NCI-H226 (cell line): ENCODE measurements at regions not wholly inside any gene's neighbourhood (a gene's known extent, or its start where the extent isn't known, plus 50 kb on each side); places are given as distances from the start of the nearest gene placed in this dataset.

Experiments used
- DNase-seq: peaks from one replicate; pipeline ENCODE4 v3.0.0-alpha.2; 2015

DNA sequence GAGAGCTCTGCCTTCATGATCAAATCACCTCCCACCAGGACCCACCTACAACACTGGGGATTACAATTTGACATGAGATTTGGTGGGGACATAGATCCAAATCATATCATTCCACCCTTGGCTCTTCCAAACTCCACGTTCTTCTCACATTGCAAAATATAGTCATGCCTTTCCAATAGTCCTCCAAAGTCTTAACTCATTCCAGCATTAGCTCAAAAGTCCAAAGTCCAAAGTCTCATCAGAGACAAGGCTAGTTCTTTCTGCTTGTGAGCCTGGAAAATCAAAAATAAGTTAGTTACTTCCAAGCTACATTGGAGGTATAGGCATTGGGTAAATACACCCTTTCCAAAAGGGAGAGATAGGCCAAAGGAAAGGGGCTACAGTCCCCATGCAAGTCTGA is 186.9 kb upstream of the PAPPA start:
- DNase-seq = no peak

DNA sequence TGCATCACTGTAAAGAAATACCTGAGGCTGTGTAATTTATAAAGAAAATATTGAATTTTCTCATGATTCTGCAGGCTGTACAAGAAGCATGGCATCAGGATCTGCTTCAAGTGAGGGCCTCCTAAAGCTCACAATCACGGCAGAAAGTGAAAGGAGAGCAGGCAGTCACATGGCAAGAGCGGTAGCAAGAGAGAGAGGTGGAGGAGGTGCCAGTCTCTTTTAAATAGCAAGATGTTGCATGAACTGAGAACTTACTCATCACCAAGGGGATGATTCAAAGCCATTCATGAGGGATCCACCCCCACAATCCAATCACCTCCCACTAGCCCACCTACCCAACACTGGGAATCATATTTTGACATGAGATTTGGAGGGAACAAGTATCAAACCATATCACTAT is 184.5 kb upstream of the PAPPA start:
- peak; percentile 54 for DNase-seq

DNA sequence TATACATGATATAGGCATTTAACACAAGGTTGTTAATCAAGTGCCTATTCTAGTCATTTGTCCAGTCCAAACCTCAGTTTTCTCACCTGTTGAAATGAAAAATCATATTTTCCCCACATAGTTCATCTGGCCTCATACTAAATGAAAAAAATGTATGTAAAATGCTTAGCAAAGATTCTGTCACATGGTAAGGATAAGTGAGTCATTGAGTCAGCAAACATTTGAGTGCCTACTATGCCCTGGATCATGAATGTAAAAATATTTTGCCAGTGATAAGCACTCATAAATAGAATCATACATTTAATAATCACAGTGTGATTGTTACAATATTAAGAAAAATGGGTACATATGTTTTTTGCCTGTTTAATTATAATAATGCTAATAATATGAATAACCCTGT is 181.2 kb upstream of the PAPPA start:
- DNase-seq = no peak

DNA sequence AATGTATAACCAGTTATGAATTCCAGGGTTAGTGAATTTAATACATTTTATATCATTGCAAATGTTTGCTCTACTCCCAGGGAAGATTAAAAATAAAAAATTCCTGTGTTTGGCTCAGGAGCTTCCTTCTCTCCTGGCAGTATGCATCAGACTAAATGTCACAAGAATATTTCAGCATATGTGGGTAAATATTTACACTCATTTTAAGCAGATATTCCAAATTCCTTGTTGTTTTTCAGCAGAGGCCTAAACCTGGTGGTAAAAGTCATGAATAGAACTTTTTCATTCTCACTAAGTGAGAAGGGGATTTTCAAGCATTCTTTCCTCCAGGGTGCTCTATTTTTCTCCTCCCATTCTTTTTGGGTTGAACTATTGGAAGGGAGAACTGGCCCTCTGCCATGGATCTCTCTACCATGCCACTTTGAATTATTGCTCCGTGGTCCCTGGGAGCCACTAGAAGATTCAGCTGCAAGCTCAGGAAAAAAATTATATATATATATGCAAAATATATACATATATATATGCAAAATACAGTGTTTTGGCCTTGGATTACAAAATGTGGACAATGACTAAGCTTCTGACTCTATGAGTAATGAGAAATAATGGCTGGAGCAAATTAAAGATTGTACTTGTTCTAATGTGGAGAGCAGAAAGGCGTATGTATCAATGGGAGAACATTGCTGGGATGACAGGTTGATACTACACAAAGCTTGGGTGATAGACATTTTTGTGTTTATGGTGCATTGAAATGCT is 180.6 kb upstream of the PAPPA start:
- DNase-seq = no peak

DNA sequence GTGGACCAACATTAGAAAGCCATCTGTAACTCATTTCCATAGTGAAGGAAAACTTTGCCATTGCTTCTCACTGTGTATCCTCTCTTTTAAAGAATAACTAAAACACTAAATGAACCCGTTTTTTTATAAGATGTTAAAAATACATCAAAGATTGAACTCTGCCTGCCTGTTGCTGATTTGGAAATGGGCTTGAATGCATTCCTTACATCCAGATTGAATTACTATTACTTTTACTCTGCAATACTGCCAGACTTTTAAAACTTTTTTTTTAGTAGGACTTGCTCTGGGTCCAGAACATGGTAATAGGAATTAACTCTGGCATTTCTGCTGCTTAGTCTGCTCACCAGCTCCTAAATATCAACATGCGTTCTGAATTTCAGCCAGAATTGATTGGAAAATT is 176.8 kb upstream of the PAPPA start:
- DNase-seq = no peak

DNA sequence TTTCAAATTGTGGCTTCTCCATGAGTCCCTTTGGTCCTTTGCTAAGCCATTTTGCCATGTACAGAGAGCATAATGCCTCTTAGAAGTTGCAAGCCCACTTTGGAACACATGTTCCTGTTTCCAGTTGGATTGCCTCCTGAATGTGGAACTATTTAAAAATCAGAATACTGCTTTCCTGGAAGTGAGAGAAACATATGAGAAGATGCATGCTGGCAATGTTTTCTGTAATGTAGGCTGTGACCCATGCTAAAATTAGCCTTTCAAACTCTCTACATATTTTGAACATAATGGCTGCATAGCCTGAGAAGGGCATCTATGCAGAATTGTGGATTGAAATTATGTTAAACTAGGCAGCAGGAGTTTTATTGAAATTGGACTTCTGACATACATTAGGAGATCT is 175.5 kb upstream of the PAPPA start:
- DNase-seq = no peak

DNA sequence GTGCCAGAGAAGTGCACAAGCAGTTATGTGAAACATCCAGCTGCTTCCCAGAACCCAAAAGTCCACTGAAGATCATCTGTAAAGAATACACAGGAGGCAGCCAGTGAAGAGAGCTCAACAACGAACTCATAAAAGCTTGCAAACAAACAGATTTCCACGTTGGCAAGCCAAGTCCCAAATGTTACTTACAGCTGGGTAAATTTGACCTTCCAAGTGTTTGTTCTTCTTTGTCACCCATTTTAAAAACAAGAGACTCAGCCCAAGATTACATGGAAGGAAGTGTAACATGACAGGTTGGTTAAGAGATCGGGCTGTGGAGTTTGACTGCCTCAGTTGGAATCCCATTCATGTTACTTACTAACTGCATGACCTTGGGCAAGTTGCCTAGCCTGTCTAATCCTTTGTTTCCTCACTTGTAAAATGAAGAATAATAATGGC is 174.9 kb upstream of the PAPPA start:
- no peak for DNase-seq

DNA sequence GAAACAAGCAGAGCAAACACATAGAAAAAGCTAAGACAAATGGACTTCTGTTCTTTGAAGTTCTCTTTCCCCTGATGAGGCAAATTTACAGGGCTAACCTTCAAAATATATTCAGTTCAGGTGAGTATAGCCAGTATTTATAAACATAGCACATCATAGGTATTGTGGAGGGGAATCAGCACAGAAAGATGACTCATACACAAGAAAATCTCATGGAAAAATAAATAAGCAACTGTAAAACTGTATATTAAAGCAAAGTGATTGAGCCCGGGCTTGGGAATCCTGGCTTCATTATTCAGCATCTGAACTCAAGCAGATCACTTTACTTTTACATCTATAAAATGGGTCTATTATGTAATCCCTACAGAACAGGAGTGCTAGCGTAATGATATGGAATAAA is 173.5 kb upstream of the PAPPA start:
- DNase-seq = no peak

DNA sequence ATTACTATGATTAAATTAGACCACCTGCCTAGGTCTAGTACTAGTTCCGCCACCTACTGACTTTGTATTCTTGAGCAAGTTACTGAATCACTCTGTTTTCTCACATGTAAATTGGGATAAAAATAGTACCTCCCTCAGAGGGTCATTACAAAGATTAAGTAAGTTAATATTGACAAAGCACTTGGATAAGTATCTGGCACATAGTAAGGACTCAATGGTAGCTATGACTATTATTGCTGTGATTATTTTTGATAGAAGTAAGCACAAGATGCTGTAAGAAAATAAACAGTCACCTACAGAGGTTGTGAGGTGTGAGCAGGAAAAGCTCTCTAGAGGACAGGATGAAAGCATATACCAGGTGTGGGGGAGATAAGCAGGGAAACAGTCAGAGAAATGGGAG is 173.1 kb upstream of the PAPPA start:
- DNase-seq = no peak

DNA sequence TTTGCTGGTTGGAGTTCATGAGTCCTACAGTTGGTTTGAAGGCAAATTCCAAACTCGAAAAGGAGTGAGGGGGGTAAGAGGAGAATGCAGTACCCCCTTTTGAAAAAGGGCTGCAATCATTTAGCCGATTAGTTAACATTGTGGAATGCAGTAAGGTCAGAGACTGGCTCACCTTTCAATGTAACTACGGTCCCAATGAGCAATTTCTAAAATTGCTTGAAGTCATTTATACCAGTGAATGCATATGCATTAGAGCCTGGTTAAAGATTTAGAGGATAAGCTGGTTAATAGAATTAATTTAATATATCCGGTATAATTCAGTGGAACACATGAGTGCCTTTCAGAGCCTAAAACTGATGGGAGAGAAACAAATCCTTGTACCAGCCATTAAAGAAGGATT is 172.6 kb upstream of the PAPPA start:
- DNase-seq = no peak

DNA sequence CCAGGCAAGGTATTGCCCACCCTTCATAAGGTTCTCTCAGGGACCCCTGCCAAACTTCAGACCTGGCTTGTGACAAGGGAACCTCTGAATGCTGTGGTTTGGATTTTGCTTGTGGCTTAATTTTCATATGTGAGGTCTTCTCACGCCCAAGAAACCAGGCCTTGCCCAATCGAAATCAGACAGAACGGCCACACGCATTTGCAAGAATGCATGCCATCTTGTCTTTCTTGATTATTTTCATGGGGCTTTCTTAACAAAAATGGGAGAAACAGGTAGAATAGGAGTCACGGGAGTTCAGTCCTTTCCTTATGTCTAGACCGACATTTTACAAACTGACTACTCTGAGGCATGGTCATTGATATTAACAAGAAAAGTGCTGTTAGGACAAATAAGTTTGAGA is 170.2 kb upstream of the PAPPA start:
- no peak for DNase-seq

DNA sequence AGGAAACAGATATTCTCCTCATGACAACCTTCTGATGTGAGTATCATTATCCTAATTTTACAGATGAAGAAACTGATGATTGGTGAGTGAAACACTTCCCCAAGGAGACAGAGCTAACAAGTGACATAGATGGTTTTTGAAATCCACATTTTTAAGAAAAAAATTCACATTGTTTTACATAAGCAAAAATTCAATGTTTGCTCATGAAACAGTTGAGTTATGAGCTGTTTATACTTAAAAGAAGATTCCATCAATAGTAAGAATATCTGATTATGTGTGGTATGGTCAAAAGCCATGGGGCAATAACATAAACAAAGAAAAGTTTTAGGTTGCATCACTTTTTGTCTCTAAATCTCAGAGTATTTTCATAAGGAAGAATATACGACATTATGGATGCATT is 167.9 kb upstream of the PAPPA start:
- DNase-seq = no peak

DNA sequence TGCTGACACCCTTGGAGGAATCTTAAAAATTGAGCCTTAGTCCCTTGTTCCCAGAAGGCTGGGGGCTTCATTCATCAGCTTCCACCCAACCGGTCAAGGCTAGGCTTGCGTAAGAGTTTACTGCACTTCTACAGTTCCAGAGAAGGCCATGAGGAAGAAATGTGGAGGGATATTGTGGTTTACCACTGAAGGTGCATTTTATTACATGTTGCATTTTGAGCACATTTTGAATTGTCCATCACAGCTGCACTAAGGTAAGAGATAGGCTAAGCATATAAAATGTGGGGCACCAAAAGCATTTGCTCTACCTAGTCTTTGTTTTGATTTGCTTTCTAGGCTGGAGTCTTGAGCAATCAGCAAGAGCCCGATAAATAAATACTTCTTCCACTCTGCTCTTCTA is 167.1 kb upstream of the PAPPA start:
- no peak for DNase-seq

DNA sequence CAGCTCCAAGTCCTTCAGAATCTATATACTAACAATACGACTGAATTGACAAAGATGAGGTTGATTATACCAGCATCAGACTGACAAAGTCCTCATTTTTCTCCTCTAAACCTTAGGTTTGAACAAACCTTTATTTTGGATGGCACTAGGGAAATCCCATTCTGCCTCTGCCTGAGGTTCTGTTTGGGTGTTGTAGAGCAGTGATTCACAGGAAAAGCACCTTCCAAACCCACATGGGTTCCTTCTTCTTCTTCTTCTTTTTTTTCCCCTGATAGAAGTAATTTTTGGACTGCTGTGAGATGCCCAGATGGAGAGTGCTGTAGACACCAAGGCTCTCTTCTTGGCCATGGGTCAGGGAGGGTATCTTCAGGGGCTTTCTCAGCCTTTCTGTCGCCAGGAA is 164.9 kb upstream of the PAPPA start:
- peak; percentile 55 for DNase-seq

DNA sequence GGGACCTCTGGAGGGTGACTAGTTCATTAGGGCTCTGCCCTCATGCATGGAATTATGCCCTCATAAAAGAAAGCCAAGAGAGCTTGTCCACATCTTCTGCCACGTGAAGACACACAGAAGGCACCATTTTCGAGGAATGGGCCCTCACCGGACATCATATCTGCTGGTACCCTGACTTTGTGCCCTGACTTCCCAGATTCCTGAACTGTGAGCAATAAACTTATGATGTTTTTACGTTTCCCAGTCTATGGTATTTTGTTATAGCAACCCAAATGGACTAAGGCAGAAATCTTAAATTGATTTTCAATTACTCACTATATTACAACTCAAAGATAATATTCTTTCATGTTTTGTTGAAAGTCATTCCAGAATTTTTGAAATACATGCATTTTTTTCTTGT is 163.8 kb upstream of the PAPPA start:
- no peak for DNase-seq

DNA sequence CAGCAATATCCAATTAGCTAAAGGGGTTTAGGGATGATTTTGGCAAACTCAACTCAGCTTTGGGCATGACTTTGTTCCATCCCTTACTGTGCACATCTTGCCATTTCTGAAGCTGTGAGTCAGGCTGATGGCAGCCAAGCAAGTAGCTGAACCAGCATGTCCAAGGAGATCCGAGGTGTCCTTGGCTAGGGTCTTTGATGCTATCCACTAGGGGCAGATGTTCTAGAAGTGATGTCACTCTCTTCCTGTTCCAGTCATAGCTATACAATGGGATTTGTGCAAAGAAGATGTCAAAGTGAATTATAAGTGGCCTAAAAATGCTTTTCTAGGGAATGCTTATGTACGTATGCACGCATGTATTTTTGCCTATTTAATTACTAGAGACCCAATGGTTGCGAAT is 160.8 kb upstream of the PAPPA start:
- peak; percentile 53 for DNase-seq

DNA sequence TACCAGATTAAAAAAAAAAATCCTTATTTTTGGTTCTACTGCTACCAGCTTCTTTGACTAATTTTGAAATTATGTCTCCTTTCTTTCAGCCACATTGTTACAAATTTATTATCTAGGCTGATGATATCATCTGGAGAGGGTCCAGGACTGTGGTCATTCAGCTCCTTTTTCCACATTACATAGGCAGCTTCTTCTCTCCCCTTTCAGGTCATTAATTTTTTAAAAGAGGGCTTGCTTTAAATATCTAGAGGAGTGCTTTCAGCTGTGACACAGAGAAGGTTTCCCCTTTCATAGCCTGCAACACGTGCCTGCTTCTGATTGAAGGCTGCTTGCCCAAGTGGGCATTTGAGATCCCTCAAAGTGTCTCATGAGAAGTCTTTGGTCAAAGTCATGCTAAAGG is 155.7 kb upstream of the PAPPA start:
- DNase-seq = peak; percentile 65

DNA sequence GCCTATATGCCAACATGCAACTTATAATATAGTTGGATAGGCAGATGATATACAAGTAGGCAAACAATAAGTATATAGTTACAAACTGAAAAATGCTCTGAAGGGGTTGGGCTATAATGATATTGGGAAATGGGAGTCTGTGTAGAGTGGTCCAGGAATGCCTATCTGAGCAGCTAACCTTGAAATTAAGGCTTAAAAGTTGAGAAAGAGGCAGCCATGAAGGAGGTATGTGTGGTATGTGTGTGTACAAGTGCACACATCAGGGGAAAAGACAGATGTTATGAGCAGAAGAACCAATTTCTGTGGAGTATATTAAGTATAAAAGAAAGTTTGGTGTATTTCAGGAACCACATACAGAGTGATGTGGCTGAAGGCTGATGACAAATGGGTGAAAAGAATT is 154.9 kb upstream of the PAPPA start:
- DNase-seq = peak; percentile 36

DNA sequence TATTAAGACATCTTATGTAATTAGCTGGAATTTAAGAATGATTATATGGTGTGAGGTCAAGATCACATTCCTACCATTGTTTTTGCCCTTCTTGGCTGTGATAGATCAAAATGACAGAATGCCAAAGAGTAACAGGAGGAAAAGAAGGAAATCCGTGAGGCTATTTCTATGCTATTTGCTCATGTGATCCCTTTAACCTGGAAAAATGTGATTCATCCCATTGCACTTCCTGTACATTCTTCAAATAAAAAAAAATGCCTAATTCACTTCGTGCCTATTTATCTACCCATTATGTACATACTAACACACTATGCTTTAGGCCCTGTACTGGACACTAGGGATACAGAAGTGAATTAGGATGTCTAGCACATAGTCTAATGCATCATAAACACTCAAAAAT is 154.1 kb upstream of the PAPPA start:
- peak; percentile 85 for DNase-seq

DNA sequence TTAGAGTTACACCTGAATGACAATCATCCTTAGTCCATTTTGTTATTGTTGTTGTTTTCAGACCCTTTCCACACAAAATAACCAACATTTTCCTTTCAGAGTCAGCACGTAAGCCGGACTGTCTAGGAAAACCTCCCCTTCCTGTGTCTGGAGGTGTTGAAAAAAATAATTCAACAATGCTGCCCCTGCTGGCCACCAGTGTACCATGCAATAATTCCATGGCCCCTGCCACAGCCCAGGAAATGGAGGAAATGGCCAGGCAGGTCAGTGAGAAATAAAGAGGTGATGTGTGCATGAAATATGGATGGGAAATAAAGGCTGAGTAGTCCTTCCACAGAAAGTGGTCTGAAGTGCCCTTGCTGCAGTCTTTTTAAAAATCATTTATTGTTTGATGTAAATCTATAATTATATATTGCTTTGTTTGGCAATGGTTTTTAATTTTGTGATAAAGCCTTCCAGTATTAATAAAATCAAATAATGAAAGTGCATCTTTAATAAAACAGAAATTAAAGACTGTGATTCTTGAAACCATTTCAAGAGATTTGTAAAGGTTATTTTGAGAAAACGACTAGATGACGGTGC is 152.8 kb upstream of the PAPPA start:
- peak; percentile 50 for DNase-seq

DNA sequence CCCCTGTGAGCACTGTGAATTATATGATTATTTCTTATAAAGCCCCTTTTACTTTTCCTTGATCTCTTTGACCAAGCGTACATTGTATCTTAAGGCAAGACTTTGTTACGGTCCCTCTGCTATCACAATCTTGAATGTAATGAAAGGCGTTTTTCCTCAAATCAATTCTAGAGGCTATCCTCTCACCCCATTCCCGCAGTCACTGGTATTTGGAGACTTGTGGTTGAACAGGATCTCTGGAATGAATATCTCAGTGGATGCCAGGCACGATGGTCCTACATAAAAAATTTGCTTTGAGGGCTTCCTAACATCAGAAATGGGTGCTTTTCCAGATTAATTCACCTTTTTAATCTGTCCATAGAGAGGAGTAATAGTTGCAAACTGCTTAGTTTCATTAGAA is 151.4 kb upstream of the PAPPA start:
- no peak for DNase-seq

DNA sequence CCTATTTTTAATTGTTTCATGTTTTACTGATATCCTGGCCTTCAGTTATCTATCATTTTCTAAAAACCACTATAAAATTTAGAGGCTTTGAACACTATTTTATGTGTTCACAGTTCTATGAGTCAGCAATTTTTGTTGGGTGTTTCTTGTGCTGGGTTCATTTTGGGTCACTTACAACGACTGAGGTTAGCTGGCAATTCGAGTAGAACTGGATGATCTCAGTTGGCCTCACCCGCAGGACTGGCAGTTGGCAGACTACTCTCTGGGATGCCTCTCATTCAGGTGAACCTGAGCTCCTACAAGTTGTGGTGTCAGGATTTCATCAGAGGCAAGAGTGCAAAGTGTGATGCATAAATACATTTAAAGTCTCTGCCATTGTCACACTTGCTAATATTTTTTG is 151.0 kb upstream of the PAPPA start:
- peak; percentile 38 for DNase-seq

DNA sequence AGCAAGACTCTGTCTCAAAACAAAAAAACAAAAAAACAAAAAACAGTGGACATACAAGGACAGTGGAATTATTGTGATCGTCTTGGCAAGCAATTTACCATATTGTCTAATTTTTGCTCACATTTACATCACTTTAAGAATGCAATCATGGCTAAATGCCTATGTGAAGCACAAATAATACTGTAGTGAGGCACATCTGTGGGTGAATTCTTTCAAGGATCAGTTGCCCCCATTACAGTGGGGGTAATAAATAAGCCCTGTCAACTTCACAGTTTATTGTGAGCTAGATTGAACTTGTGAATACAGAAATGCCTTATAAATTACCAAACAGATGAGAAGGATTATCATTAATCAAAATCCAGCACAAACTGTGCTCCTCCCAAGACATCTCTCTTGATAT is 150.2 kb upstream of the PAPPA start:
- DNase-seq = no peak

DNA sequence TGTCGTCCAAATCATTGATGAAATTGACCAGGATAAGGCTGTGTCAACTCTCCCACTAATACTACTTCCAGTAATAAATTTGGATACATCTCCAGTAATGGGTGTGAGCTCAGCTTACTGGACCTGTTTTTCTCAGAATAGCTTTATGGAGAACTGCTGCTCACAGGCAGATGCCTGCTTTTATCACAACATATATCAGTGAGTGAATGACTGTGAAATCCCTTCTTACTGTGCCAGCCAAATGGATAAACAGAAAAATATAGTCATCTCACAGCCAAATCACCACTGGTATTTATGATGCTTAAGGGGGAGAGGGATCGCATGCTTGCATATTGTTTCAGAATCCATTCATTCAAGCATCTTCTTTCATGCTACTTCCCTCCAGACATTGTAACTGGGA is 148.4 kb upstream of the PAPPA start:
- DNase-seq = no peak

DNA sequence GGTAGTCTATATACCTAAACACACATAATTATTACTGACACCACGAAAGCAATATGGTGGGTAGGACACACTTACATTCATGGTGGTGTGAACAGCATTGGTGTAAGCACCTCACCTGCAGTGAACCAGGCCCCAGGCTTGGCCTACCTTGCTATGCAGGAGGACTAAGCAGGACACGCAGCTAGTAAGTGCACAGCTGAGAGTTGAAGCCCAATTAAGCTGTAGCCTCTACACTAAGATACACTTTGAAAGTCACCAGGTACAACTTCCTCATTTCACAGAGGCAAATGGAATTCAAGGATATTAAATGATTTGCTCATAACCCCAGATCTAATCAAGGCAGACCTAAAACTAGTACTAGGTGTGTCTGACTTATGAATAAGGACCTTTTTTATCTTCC is 145.8 kb upstream of the PAPPA start:
- no peak for DNase-seq
